Large intestine (tissue), 3 donors: ENCODE measurements at regions not wholly inside any gene's neighbourhood (a gene's known extent, or its start where the extent isn't known, plus 50 kb on each side); places are given as distances from the start of the nearest gene placed in this dataset.
"Not testable (repeated sequence)": the region's sequence is repeated elsewhere in the genome, so short reads cannot be mapped to it uniquely, and the experiment has no call there.

Experiments
- DNase-seq, 2 donors: peaks; one replicate each; pipeline versions ENCODE4 v3.0.0 to v3.0.0-alpha.2; 2013
- H3K27ac ChIP-seq: one replicate; pipeline ENCODE4 v1.5.1; 2013; ENCODE audit warnings: low read length
- H3K27me3 ChIP-seq: 2 replicates; pipeline ENCODE4 v1.6.1; 2013; ENCODE audit warnings: low read length; ENCODE audit not compliant: control insufficient read depth, insufficient read depth
- H3K36me3 ChIP-seq: 2 replicates; pipeline ENCODE4 v1.6.1; 2013; ENCODE audit warnings: low read length; ENCODE audit not compliant: control insufficient read depth, insufficient read depth
- H3K4me1 ChIP-seq: one replicate; pipeline ENCODE4 v1.6.1; 2013; ENCODE audit warnings: low read length; ENCODE audit not compliant: control insufficient read depth, insufficient read depth
- H3K4me3 ChIP-seq: one replicate; pipeline ENCODE4 v1.5.1; 2013; ENCODE audit warnings: low read length
- H3K9me3 ChIP-seq: one replicate; pipeline ENCODE4 v1.6.1; 2013; ENCODE audit warnings: mild to moderate bottlenecking, low read depth, low read length, moderate library complexity; ENCODE audit not compliant: control insufficient read depth
- WGBS: methylation state at CpG from one replicate; pipeline ENCODE4 v1.1.5; 2013; ENCODE audit warnings: low lambda C conversion rate; ENCODE audit not compliant: insufficient coverage; 5-methylcytosine and 5-hydroxymethylcytosine counted together

- H3K4me1 ChIP-seq: peaks cover 3% of the 10 kb centered on the region
- no peaks in the 10 kb centered on the region for H3K9me3 ChIP-seq
- no peak overlapping the region for H3K4me3 ChIP-seq
- WGBS: no CpG with 5 or more reads among the region's 2 CpGs
- DNase-seq: peak in 1 of 2 donors; percentile 55
- H3K36me3 ChIP-seq: no peaks in the 10 kb centered on the region
- no peak overlapping the region for H3K27ac ChIP-seq
- no peaks in the 10 kb centered on the region for H3K27me3 ChIP-seq
These were observed 126.1 kb downstream of the MAP3K21 start for GRCh38 chr1:233453433-233454200.

GRCh38 chr1:233459470-233459945 is 132.0 kb downstream of the MAP3K21 start:
- no peak for DNase-seq
- Histone ChIP-seq H3K27ac (no peak overlapping the region), H3K9me3 (no peaks in the 10 kb centered on the region), H3K27me3 (no peaks in the 10 kb centered on the region), H3K4me1 (no peaks in the 10 kb centered on the region), H3K36me3 (no peaks in the 10 kb centered on the region), H3K4me3 (no peak overlapping the region)
- WGBS: no CpG with 5 or more reads among the region's 1 CpG

- Histone ChIP-seq H3K27me3 (no peaks in the 10 kb centered on the region), H3K9me3 (no peaks in the 10 kb centered on the region), H3K4me3 (no peak overlapping the region), H3K4me1 (no peaks in the 10 kb centered on the region), H3K27ac (no peak overlapping the region), H3K36me3 (no peaks in the 10 kb centered on the region)
- no CpG with 5 or more reads among the region's 5 CpGs for WGBS
- DNase-seq: no peak
These were observed 132.4 kb downstream of the MAP3K21 start for GRCh38 chr1:233459968-233460367.

DNA sequence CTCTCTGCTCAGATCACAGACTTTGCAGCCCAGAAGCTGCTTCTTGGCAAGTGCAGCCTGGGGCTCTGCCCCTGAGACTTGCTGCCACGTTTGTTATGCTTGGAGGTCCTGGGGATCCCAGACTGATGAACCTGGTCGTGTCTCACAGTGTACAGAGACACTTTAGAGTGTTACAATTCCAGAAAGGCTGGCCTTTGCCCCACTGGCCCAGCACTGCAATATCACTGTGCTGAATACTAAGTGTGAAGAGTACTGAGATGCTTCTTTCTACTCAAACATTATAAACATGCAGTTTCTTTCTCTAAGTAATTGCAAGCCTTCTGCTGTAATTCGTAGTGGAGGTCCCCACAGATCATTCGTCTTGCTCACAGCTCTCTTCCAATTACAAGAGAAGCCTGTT is 133.2 kb downstream of the MAP3K21 start:
- H3K27me3 ChIP-seq: no peaks in the 10 kb centered on the region
- H3K9me3 ChIP-seq: peaks cover 3% of the 10 kb centered on the region
- H3K36me3 ChIP-seq: no peaks in the 10 kb centered on the region
- no peaks in the 10 kb centered on the region for H3K4me1 ChIP-seq
- no peak for DNase-seq
- H3K4me3 ChIP-seq: no peak overlapping the region
- H3K27ac ChIP-seq: no peak overlapping the region
- WGBS: 100% methylated on average over 2 of the region's 4 CpGs

DNA sequence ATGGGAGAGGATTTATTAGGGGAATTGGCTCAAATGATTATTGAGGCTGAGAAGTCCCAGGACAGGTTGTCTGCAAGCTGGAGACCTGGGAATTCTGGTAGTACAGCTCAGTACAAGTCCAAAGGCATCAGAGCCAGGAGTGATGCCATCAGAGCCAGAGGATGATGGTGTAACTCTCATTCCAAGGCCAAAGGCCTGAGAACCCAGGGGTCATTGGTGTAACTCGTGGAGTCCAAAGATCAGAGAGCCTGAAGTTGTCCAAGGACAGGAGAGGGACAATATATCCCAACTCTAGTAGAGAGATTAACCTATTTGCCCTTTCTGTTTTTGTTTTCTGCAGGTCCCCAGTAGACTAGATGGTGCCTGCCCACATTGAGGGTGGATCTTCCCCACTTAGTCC is 134.3 kb downstream of the MAP3K21 start:
- no peaks in the 10 kb centered on the region for H3K4me1 ChIP-seq
- no CpG with 5 or more reads among the region's 1 CpG for WGBS

GRCh38 chr1:233463333-233463732 is 135.8 kb downstream of the MAP3K21 start:
- no peak overlapping the region for H3K4me3 ChIP-seq
- no peak overlapping the region for H3K27ac ChIP-seq
- no CpG with 5 or more reads among the region's 3 CpGs for WGBS
- H3K27me3 ChIP-seq: no peaks in the 10 kb centered on the region
- no peak for DNase-seq
- H3K9me3 ChIP-seq: peaks cover 8% of the 10 kb centered on the region
- no peaks in the 10 kb centered on the region for H3K36me3 ChIP-seq
- H3K4me1 ChIP-seq: no peaks in the 10 kb centered on the region

More for the DNA sequence above, 134.3 kb downstream of the MAP3K21 start:
- no peaks in the 10 kb centered on the region for H3K36me3 ChIP-seq
- no peak overlapping the region for H3K27ac ChIP-seq
- peaks cover 8% of the 10 kb centered on the region for H3K9me3 ChIP-seq
- H3K27me3 ChIP-seq: no peaks in the 10 kb centered on the region
- no peak for DNase-seq
- no peak overlapping the region for H3K4me3 ChIP-seq

- DNase-seq: no peak
- no peak overlapping the region for H3K4me3 ChIP-seq
- H3K36me3 ChIP-seq: no peaks in the 10 kb centered on the region
- no peaks in the 10 kb centered on the region for H3K27me3 ChIP-seq
- no peaks in the 10 kb centered on the region for H3K4me1 ChIP-seq
- no peak overlapping the region for H3K27ac ChIP-seq
- WGBS: no CpG with 5 or more reads among the region's 34 CpGs
- H3K9me3 ChIP-seq: peaks cover 8% of the 10 kb centered on the region
These were observed 138.3 kb downstream of the MAP3K21 start for GRCh38 chr1:233465745-233466343.

- H3K27ac ChIP-seq: no peak overlapping the region
- no peak overlapping the region for H3K4me3 ChIP-seq
- no peak for DNase-seq
- H3K4me1 ChIP-seq: peaks cover 8% of the 10 kb centered on the region
- H3K27me3 ChIP-seq: no peaks in the 10 kb centered on the region
- no CpG with 5 or more reads among the region's 6 CpGs for WGBS
- peaks cover 3% of the 10 kb centered on the region for H3K9me3 ChIP-seq
- H3K36me3 ChIP-seq: no peaks in the 10 kb centered on the region
These were observed 143.0 kb upstream of the KCNK1 start for GRCh38 chr1:233470741-233471499.

DNA sequence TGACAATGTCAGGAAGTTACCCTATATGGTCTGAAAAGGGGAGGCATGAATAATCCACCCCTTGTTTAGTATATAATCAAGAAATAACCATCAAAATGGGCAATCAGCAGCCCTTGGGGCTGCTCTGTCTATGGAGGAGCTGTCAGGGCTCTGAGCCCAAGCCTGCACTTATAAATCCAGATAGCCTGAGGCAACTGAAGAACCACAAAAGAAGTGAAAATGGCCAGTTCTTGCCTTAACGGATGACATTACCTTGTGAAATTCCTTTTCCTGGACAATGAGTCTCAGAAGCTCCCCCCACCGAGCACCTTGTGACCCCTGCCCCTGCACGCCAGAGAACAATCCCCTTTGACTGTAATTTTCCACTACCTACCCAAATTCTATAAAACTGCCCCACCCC is 142.1 kb upstream of the KCNK1 start:
- H3K9me3 ChIP-seq, H3K27me3 ChIP-seq, DNase-seq, H3K27ac ChIP-seq, H3K4me1 ChIP-seq, H3K36me3 ChIP-seq, H3K4me3 ChIP-seq: not testable (repeated sequence)
- 92% methylated on average over 2 of the region's 3 CpGs for WGBS

GRCh38 chr1:233472796-233473195 is 141.1 kb upstream of the KCNK1 start:
- peak overlapping the region; percentile 54 for H3K27ac ChIP-seq
- DNase-seq: peak; percentile 15 to 58
- not testable (repeated sequence) for H3K4me3 ChIP-seq, H3K9me3 ChIP-seq, H3K4me1 ChIP-seq, H3K27me3 ChIP-seq, H3K36me3 ChIP-seq
- no CpG with 5 or more reads among the region's 7 CpGs for WGBS
